SK-N-SH treated with all-trans-retinoic acid at 6 μM for 48 hours (cell line): ENCODE measurements at regions not wholly inside any gene's neighbourhood (a gene's known extent, or its start where the extent isn't known, plus 50 kb on each side); places are given as distances from the start of the nearest gene placed in this dataset.

ENCODE experiments used
- ATAC-seq: fragments of 200-7000 bp; cut with Tn5 transposase; 3 replicates; pipeline ENCODE4 v1.9.1; 2020; ENCODE audit warnings: mild to moderate bottlenecking, moderate library complexity
- ARNTL ChIP-seq: fragments of 450-650 bp; formaldehyde crosslinking; IDR thresholded peaks from 2 replicates; pipeline ENCODE4 v1.5.0; 2020; ENCODE audit warnings: low read depth, mild to moderate bottlenecking, moderate library complexity, borderline replicate concordance
- BACH2 ChIP-seq: fragments of 250-450 bp; sonication (Bioruptor Pico); IDR thresholded peaks from 2 replicates; pipeline ENCODE4 v1.9.0; 2021; ENCODE audit warnings: mild to moderate bottlenecking, borderline replicate concordance
- CREB5 ChIP-seq: fragments of 250-450 bp; sonication (Bioruptor Pico); IDR thresholded peaks from 2 replicates; pipeline ENCODE4 v1.5.1; 2020; ENCODE audit warnings: low read depth, mild to moderate bottlenecking, moderate library complexity
- CSRNP3 ChIP-seq: fragments of 250-450 bp; sonication (Bioruptor Pico); IDR thresholded peaks from 2 replicates; pipeline ENCODE4 v1.5.1; 2021; ENCODE audit warnings: mild to moderate bottlenecking, moderate library complexity
- ESRRG ChIP-seq: fragments of 250-450 bp; sonication (Bioruptor Pico); IDR thresholded peaks from 2 replicates; pipeline ENCODE4 v1.6.1; 2021; ENCODE audit warnings: mild to moderate bottlenecking
- GLIS3 ChIP-seq: fragments of 250-450 bp; sonication (Bioruptor Pico); IDR thresholded peaks from 2 replicates; pipeline ENCODE4 v1.5.0; 2020; ENCODE audit warnings: mild to moderate bottlenecking, moderate library complexity
- ISL1 ChIP-seq: fragments of 250-450 bp; sonication (Bioruptor Pico); IDR thresholded peaks from 2 replicates; pipeline ENCODE4 v2.1.2; 2022; ENCODE audit warnings: mild to moderate bottlenecking, moderate library complexity
- OSR1 ChIP-seq: fragments of 250-450 bp; sonication (Bioruptor Pico); IDR thresholded peaks from 2 replicates; pipeline ENCODE4 v1.8.0; 2022; ENCODE audit warnings: moderate library complexity, mild to moderate bottlenecking, inconsistent platforms
- PPARA ChIP-seq: fragments of 250-450 bp; sonication (Bioruptor Pico); IDR thresholded peaks from 2 replicates; pipeline ENCODE4 v1.5.0; 2020; ENCODE audit warnings: mild to moderate bottlenecking, borderline replicate concordance
- RARB ChIP-seq: fragments of 250-450 bp; sonication (Bioruptor Pico); IDR thresholded peaks from 2 replicates; pipeline ENCODE4 v1.8.0; 2021; ENCODE audit warnings: mild to moderate bottlenecking, moderate library complexity
- TCF4 ChIP-seq: fragments of 250-450 bp; sonication (Bioruptor Pico); IDR thresholded peaks from 2 replicates; pipeline ENCODE4 v1.8.0; 2021; ENCODE audit warnings: mild to moderate bottlenecking, moderate library complexity, borderline replicate concordance
- TOX ChIP-seq: fragments of 250-450 bp; sonication (Bioruptor Pico); IDR thresholded peaks from 2 replicates; pipeline ENCODE4 v1.8.0; 2021; ENCODE audit warnings: mild to moderate bottlenecking, moderate library complexity, borderline replicate concordance
- ZC3H10 ChIP-seq: fragments of 250-450 bp; sonication (Bioruptor Pico); IDR thresholded peaks from 2 replicates; pipeline ENCODE4 v1.5.1; 2021; ENCODE audit warnings: mild to moderate bottlenecking, moderate library complexity
- ZFP3 ChIP-seq: fragments of 250-450 bp; sonication (Bioruptor Pico); IDR thresholded peaks from 2 replicates; pipeline ENCODE4 v1.5.0; 2020; ENCODE audit warnings: mild to moderate bottlenecking, moderate library complexity
- ZFP30 ChIP-seq: fragments of 450-650 bp; formaldehyde crosslinking; IDR thresholded peaks from 2 replicates; pipeline ENCODE4 v1.5.0; 2022; ENCODE audit warnings: mild to moderate bottlenecking, moderate library complexity
- ZNF565 ChIP-seq: fragments of 450-650 bp; formaldehyde crosslinking; conservative IDR thresholded peaks from 2 replicates; pipeline ENCODE4 v1.5.0; 2020; ENCODE audit warnings: low read depth, mild to moderate bottlenecking, moderate library complexity
- ZNF70 ChIP-seq: fragments of 450-650 bp; formaldehyde crosslinking; IDR thresholded peaks from 2 replicates; pipeline ENCODE4 v1.5.0; 2020; ENCODE audit warnings: mild to moderate bottlenecking, moderate library complexity
- ZNF8 ChIP-seq: fragments of 450-650 bp; formaldehyde crosslinking; IDR thresholded peaks from 2 replicates; pipeline ENCODE4 v1.5.0; 2020; ENCODE audit warnings: mild to moderate bottlenecking, moderate library complexity
- TF ChIP-seq, protein P1 (sequence below): fragments of 250-450 bp; sonication (Bioruptor Pico); IDR thresholded peaks from 2 replicates; pipeline ENCODE4 v1.5.0; 2020; ENCODE audit warnings: mild to moderate bottlenecking, moderate library complexity
- TF ChIP-seq, protein P2 (sequence below): fragments of 250-450 bp; sonication (Bioruptor Pico); IDR thresholded peaks from 2 replicates; pipeline ENCODE4 v1.8.0; 2021; ENCODE audit warnings: low read depth, mild to moderate bottlenecking, moderate library complexity, borderline replicate concordance

- TF ChIP-seq RARB (CRISPR knock-in tag) (no peak), GLIS3 (CRISPR knock-in tag) (no peak), ZC3H10 (CRISPR knock-in tag) (no peak), CREB5 (no peak), ESRRG (no peak), PPARA (CRISPR knock-in tag) (no peak), ARNTL (CRISPR knock-in tag) (no peak), ZNF8 (no peak), OSR1 (CRISPR knock-in tag) (no peak), ZFP3 (CRISPR knock-in tag) (no peak), TOX (CRISPR knock-in tag) (no peak), BACH2 (CRISPR knock-in tag) (no peak), TCF4 (CRISPR knock-in tag) (no peak)
- TF ChIP-seq, protein P1, sequence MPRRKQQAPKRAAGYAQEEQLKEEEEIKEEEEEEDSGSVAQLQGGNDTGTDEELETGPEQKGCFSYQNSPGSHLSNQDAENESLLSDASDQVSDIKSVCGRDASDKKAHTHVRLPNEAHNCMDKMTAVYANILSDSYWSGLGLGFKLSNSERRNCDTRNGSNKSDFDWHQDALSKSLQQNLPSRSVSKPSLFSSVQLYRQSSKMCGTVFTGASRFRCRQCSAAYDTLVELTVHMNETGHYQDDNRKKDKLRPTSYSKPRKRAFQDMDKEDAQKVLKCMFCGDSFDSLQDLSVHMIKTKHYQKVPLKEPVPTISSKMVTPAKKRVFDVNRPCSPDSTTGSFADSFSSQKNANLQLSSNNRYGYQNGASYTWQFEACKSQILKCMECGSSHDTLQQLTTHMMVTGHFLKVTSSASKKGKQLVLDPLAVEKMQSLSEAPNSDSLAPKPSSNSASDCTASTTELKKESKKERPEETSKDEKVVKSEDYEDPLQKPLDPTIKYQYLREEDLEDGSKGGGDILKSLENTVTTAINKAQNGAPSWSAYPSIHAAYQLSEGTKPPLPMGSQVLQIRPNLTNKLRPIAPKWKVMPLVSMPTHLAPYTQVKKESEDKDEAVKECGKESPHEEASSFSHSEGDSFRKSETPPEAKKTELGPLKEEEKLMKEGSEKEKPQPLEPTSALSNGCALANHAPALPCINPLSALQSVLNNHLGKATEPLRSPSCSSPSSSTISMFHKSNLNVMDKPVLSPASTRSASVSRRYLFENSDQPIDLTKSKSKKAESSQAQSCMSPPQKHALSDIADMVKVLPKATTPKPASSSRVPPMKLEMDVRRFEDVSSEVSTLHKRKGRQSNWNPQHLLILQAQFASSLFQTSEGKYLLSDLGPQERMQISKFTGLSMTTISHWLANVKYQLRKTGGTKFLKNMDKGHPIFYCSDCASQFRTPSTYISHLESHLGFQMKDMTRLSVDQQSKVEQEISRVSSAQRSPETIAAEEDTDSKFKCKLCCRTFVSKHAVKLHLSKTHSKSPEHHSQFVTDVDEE (CRISPR knock-in tag), result no peak
- ATAC-seq, result no peak
These were observed 199.1 kb upstream of the CNR1 start for GRCh38 chr6:88365230-88365629.

- peak; percentile 46 for ATAC-seq
- TF ChIP-seq ZC3H10 (CRISPR knock-in tag), result peak; percentile 55; the same call in 1 of the 2 replicates
- TF ChIP-seq, protein P1 (CRISPR knock-in tag), result no peak
These were observed 195.6 kb upstream of the CNR1 start for GRCh38 chr6:88361754-88362153.

GRCh38 chr6:88361298-88361697 is 195.2 kb upstream of the CNR1 start:
- ATAC-seq, result peak; percentile 40
- no peak for TF ChIP-seq ZNF8
- TF ChIP-seq, protein P1 (CRISPR knock-in tag), result no peak
- TF ChIP-seq OSR1 (CRISPR knock-in tag), result no peak
- TF ChIP-seq TCF4 (CRISPR knock-in tag), result no peak
- TF ChIP-seq ESRRG, result no peak
- no peak for TF ChIP-seq ZFP30 (CRISPR knock-in tag)
- TF ChIP-seq, protein P2, sequence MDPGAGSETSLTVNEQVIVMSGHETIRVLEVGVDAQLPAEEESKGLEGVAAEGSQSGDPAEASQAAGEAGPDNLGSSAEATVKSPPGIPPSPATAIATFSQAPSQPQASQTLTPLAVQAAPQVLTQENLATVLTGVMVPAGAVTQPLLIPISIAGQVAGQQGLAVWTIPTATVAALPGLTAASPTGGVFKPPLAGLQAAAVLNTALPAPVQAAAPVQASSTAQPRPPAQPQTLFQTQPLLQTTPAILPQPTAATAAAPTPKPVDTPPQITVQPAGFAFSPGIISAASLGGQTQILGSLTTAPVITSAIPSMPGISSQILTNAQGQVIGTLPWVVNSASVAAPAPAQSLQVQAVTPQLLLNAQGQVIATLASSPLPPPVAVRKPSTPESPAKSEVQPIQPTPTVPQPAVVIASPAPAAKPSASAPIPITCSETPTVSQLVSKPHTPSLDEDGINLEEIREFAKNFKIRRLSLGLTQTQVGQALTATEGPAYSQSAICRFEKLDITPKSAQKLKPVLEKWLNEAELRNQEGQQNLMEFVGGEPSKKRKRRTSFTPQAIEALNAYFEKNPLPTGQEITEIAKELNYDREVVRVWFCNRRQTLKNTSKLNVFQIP (CRISPR knock-in tag), result no peak
- TF ChIP-seq RARB (CRISPR knock-in tag), result no peak
- TF ChIP-seq ARNTL (CRISPR knock-in tag), result no peak
- no peak for TF ChIP-seq ZFP3 (CRISPR knock-in tag)
- TF ChIP-seq ZC3H10 (CRISPR knock-in tag), result no peak
- TF ChIP-seq PPARA (CRISPR knock-in tag), result no peak
- TF ChIP-seq ISL1 (CRISPR knock-in tag), result no peak
- TF ChIP-seq ZNF565 (CRISPR knock-in tag), result no peak
- no peak for TF ChIP-seq GLIS3 (CRISPR knock-in tag)
- TF ChIP-seq ZNF70 (CRISPR knock-in tag), result no peak
- TF ChIP-seq CSRNP3 (CRISPR knock-in tag), result no peak
- TF ChIP-seq, all 23 proteins: peak for 0
